Omental fat pad (tissue), 3 donors: ENCODE measurements at regions not wholly inside any gene's neighbourhood (a gene's known extent, or its start where the extent isn't known, plus 50 kb on each side); places are given as distances from the start of the nearest gene placed in this dataset.
"Not testable (repeated sequence)": the region's sequence is repeated elsewhere in the genome, so short reads cannot be mapped to it uniquely, and the experiment has no call there.

ENCODE experiments used
- ATAC-seq: fragments of 150-250 bp; one replicate; pipeline ENCODE4 v1.9.1; 2016; ENCODE audit warnings: mild to moderate bottlenecking, moderate library complexity; ENCODE audit not compliant: low FRiP score
- DNase-seq: peaks from one replicate; pipeline ENCODE4 v3.0.0-alpha.2; 2019; ENCODE audit warnings: low spot score
- CTCF ChIP-seq, 3 donors: fragments of 450-650 bp; IDR thresholded peaks; one replicate each; pipeline ENCODE4 v1.5.1; 2016 to 2017; ENCODE audit warnings: antibody characterized with exemption in 3 of 3, mild to moderate bottlenecking in 3 of 3, moderate library complexity in 2 of 3

- TF ChIP-seq CTCF (IDR thresholded peaks at IDR 0.05): no peak
- DNase-seq: no peak
- ATAC-seq: no peak
Measured at GRCh38 chr4:28481565-28481964, 1620.9 kb downstream of the STIM2 start.

GRCh38 chr4:28482580-28483270 lies 1622.1 kb downstream of the STIM2 start:
- ATAC-seq (no peak), DNase-seq (no peak)
- TF ChIP-seq CTCF (IDR thresholded peaks at IDR 0.05): no peak

- no peak for ATAC-seq
- DNase-seq: no peak
- no peak for TF ChIP-seq CTCF (IDR thresholded peaks at IDR 0.05)
Measured at GRCh38 chr4:28488021-28488420, 1627.4 kb downstream of the STIM2 start.

- ATAC-seq: no peak
- no peak for DNase-seq
- TF ChIP-seq CTCF (IDR thresholded peaks at IDR 0.05): no peak
Measured at GRCh38 chr4:28490669-28491068, 1630.0 kb downstream of the STIM2 start.

GRCh38 chr4:28505064-28505463 lies 1644.4 kb downstream of the STIM2 start:
- DNase-seq: no peak
- no peak for ATAC-seq
- TF ChIP-seq CTCF (IDR thresholded peaks at IDR 0.05): no peak

- DNase-seq (no peak), ATAC-seq (no peak)
- TF ChIP-seq CTCF (IDR thresholded peaks at IDR 0.05): no peak
Measured at GRCh38 chr4:28508636-28509035, 1648.0 kb downstream of the STIM2 start.

GRCh38 chr4:28514766-28515165 lies 1654.1 kb downstream of the STIM2 start:
- DNase-seq, ATAC-seq: not testable (repeated sequence)
